NCI-H146 (cell line): ENCODE measurements at regions not wholly inside any gene's neighbourhood (a gene's known extent, or its start where the extent isn't known, plus 50 kb on each side); places are given as distances from the start of the nearest gene placed in this dataset.

Source experiments
- DNase-seq: peaks from one replicate; lab custom pipeline; 2025; lab: John Stamatoyannopoulos, UW

DNA sequence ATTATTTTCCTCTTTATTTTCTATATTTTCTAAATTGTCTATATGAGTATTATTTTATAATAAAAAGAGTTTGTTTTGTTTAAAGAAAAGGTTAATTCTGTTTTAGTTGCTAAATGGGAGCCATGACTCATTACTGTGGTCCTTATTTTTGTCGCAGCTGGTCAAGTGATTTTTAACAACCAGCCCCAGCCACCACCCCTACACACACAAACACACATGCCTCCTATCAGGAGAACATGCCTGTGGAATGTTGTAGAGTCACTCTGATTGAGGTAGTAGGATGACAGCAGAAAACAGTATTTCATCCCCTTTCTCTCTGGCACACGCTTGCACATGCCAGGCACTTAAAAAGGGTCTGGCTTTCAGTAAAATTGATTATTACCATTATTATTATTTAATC, 68.6 kb upstream of the GDF10 start:
- no peak for DNase-seq

DNA sequence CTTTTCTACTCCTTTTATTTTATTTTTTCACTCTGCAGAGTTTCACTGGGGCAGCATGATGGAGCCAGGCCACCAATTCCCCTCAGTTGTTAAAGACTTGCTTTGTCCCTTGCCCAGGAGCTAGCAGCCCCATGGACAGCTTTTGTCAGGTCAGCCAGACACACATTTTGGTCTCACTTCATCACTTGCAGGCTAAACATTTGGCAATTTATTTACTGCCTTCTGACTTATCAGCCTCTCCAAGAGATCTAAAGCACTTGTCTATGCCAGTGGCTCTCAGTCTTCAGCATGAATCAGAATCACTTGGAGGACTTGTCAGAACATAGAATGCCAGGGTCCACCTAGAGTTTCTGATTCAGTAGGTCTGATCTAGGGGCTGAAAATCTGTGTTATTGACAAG, 66.4 kb upstream of the GDF10 start:
- no peak for DNase-seq

DNA sequence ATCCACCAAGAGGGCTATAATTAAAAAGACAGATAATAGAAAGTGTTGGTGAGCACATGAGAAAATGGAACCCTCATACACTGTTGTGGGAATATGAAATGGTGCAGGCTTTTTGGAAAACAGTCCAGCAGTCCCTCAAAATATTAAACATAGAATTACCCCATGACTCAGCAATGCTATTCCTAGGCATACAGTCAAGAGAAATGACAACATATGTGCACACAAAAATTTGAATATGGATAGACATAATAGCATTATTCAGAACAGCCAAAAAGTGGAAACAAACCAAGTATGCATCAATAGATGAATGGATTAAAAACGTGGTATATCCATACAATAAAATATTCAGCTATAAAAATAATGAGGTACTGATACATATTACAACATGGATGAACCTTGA, 64.5 kb upstream of the GDF10 start:
- no peak for DNase-seq

DNA sequence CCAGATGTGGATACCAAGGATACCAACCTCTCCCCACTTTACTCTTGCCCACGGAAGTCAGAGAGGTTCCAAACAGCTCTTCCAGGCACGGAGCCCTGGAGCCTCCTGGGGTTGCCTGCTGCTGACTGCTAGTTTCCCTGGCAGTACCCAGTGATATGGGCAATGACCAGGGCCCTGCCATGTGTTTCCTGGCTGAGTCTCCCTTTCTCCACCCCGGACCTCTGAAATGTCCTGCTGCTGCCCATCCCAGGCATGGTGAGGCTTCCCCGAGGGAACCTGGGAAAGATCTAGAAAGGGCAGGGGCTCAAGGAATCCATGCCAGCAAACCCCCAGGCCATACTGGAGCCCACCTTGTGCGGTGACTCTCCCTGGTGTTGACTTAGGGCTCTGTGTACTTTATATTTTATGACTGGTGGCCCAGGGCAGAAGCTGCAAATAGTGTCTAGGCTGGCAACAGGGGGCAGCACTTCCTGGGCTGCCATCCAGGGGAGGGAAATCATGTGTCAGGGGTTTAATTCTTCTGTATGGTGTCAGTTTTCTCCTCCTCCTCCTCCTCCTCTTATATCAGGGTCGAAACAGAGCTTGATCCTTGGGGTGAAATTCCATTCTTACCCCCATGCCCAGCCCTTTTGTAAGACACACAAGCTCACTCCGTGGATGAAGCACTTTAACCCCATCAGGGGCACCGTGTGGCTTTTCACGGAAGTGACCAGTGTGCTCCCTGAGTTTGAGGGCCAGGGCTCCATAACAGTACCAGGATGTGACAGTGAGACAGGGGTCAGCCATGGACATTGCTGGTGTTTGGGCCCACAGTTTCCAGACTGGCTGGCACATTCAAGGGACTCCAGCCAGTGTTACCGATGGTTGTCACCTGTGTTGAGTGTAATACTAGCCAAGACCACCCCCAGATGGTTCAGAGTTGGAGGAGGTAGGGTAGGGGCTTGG, 62.4 kb upstream of the GDF10 start:
- DNase-seq, result no peak

DNA sequence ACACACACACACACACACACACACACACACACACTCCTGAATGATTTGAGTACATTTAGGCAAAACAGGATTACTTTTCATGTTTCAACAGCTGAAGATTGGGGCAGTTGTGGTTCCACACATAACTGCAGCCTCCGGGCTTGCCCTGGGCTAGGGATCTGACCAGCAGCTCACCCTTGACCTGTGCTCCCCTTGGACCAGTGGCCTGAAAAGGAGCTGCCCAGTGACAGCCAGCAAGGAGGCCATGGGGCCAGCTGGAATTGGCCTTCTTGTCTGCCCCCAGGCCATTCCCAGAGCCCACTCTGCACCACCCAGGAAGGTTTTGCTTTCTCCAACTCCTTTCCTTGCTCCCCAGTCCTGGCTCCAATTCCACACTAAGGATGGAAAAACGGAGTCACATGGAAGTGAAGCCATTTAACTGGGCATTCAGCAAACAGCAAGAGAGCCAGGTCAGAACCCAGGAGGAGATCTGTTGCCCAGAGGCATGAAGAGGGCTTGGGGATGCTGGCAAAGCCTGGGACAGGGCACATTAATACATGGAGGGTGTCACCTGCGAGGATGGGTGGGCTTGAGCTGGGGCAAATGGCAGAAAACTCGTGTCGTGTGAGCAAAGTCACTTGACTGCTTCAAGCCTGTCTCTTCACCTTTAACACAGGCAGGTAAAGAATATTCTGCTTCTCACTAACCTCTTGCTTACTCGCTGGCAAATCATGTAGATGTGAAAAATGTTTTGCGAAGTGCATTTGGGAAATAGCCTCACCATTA, 61.5 kb upstream of the GDF10 start:
- DNase-seq, result no peak

DNA sequence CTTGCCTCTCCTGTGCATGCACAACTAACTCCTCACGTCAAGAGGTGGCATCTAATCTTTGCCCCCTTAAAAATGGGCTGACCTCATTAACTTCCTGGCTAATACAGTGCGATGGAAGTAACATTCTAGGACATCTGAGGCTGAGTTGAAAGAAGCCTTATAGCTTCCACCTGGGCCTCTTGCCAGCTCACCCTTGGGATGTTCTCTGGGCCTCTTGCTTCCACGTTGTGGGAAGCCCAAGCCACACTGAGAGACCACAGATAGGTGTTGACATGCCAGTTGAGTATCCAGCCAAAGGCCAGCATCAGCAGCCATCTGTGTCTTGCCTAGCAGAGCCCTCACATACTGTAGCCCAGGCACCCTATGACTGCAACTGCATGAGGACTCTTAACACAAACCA, 60.8 kb upstream of the GDF10 start:
- no peak for DNase-seq

DNA sequence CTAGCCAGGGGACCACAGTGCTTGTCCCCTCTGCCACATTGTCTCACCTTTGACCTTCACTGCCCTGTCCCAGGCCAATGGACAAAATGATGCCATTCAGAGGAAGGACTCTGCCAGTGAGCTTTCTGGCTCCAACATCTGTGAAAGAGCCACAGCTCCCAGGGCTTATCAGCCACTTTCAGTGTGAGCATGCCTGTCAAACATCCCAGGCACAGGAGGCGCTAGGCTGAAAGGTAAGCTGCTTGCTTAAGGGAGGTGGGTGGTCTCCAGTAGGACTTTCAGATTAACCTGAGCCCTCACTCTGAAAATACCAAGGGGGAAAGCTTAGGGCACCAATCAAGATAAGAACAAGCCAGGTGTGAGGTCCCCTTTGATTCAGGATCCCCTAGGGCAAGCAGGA, 59.8 kb upstream of the GDF10 start:
- no peak for DNase-seq

DNA sequence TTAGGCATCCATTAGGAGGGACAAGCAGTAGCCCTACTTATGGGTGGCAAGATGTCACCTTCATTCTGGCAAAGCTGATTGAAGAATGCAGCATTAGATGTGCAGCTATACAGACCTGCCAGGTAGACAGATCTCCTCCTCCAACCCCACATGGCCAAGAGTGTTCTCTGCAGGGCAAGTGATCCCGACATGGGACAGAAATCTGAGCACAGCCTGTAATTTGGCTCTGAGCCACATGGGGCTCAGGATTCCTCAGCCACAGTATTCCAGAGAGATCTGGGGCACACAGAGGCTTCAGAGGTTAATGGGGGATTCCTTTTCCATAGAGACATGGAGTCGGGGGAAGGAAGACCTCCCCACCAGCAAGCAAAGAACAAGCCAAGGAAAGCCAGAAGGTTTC, 58.7 kb upstream of the GDF10 start:
- no peak for DNase-seq

DNA sequence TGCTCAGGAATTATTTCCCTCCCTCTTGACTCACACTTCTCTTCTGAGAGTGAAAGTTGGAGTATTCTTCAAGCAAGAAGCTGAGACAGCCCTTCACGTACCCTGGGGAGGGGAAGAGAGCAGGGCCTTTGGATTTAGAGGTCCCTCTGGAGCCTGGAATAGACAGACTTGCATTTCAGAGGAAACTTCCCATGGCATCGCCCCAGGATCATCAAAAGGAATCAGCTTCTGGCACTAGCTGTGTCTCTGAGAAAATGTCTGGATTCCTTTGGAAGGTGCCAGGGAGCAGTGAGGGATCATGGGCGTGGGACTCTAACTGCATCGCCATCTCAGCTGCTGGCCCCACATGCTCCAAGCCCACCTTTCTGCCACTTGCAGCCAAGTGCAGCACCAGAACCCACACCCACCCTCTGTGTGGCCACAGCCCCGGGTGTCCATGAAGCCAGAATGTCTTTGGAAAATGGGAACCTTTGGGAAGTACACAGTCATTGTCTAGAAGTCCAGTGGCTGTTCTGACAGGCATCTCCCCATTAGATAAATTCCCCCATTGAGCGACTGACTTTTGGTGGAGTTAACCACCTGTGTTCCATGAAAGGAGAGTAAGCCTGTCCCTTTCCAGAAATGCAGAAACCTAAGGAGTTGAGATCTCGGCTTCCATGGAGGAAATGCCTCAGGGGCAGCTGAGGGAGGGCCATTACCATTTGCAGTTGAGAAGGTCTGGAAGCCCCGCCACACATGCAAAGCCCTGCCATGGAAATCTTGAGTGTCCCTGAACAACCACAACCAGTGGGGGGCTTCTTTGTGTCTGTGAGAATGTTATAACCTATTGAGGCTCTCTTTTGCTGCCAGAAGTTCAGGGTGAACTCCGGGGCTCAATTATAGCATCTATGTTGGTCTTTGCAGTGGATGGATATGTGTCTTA, 57.8 kb upstream of the GDF10 start:
- DNase-seq, result no peak

DNA sequence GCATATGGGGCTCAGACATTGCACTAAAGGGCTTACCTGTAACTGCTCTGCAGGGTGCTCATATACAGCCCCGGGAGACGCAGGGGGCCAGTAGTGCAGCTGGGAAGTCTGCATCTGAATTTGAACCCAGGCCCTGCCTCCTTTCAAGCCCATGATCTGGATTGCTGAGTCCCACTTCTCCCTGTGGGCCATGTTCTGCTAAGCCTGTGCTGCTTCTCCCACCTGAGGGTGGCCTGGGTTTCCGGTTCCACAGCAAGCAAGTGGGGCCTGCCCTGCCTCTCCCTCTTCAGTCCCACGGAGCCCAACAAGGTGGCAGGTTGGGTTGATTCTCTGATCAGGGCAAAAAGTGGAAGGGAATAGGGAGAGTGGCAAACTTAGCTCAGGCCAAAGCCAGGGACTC, 56.6 kb upstream of the GDF10 start:
- no peak for DNase-seq

DNA sequence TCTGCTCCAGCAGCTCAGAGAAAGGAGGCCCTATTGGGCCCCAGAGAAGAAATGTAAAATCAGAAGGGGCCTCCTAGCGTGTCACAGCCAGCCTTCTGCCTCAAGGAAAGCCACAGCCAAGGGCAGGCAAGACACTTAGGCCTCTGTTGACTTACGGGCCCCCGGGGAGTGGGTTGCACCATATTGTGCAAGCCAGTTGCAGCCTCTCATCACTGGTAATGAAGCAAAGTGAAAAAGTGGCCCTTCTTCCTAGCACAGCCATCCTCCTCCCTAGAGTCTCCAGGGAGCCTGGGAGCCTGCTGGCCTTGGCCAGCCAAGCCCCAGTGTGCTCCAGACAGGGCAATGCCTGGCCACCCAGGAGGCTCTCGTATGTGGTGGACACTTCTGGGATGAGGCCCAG, 56.2 kb upstream of the GDF10 start:
- DNase-seq, result no peak

DNA sequence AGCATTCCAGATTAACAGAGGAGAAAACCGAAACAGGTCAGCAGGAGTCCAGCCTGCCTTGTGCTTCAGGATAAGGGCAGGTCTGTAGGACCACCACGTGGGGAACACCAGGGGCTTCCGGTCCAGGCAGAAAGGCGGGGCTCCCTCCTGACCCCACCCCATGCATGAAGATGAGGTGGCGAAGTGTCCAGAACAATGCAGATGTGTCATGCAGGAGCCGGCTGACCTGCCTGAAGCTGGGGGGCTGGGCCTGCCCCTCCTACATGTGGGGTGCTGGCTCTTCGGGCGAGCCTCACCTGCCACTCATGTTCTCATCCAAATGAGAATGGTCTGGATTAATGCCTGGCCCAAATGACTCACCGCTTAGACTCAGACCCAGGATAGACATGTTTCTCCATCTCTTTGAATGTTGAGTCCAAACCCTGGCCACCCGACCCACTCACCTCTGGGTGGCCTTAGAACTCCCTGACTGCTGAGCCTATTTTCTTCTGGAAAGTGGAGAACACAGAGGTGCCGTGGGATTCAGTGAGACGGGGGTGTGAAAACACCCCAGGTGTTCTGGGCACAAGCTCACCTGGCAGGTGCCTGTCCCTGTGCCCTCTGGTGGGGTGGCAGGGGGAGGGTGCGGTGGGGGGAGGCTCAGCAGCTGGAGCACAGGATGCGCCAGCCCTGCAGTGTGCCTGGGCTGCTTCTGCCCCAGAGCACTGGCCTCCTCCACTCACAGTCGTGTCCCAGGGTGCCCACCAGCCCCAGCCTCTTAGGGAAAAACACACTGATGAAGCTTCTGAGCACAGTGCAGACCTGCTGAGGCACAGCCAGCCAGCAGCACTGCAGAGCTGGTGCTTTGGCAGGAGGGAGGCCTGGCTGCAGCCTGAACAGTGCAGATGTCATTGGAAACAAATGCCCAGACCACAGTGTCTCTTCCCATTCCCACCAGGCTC, 55.2 kb upstream of the GDF10 start:
- DNase-seq, result no peak

DNA sequence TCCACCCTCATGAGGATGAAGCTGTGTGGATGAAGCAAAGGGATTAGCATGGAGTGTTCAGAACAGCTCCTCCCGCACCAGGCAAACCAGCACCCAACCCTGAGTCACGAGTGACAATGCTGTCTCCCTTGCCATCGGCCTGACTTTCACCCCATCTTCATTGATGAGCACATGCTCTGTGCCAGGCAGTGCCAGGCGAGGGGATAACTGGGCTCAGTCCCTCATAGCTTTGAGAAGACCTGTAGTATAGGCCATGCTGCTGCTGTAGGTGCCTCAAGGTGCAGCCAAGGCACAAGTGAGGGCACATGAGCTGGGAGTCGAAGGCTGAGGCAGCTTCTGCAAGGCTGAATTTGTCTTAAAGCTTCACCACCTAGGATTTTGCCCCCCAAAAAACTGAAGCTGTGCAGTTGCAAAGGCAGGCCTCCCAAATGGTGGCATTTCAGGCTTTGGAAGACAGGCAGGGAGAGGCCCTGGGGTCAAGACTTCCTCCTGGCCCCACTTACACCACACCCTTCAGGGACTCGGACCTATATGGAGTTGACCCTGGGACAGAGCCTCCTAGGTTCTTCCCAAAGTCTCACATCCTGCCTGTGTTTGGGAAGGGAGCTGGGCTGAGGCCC, 54.2 kb upstream of the GDF10 start:
- no peak for DNase-seq

DNA sequence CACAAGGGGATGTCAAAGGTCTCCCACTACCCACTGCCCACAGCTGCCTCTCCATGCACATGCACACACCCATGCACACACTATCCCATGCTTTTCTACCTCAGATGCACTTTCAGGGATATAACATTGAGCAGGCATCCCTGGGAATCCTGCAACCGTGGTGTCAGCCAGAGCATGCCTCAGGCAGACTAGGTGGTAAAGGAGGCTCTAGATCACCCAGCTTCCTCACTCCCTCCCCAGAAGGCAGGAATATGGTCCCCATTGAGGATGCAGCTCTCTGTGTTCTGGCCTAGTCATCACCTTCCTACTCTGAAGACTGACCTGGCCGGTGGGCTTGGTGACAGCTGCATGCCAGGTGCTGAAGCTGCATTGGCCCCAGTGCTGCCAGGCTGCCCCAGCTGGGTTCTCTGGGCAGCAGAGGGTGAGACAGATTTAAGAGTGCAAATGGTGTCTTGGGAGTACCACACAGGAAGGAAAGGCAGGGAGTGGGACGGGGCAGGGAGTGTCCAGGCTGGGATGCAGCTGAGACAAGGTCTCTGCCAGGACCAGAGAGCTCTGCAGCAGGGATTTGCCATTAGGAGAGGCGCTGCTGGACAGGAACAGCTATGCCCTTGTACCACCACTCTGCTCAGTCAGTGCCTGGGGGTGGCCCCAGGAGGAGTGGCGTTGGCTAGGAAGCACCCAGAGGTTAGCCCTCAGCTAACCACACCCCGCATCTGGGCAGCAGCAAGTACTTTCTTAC, 53.4 kb upstream of the GDF10 start:
- DNase-seq, result no peak

DNA sequence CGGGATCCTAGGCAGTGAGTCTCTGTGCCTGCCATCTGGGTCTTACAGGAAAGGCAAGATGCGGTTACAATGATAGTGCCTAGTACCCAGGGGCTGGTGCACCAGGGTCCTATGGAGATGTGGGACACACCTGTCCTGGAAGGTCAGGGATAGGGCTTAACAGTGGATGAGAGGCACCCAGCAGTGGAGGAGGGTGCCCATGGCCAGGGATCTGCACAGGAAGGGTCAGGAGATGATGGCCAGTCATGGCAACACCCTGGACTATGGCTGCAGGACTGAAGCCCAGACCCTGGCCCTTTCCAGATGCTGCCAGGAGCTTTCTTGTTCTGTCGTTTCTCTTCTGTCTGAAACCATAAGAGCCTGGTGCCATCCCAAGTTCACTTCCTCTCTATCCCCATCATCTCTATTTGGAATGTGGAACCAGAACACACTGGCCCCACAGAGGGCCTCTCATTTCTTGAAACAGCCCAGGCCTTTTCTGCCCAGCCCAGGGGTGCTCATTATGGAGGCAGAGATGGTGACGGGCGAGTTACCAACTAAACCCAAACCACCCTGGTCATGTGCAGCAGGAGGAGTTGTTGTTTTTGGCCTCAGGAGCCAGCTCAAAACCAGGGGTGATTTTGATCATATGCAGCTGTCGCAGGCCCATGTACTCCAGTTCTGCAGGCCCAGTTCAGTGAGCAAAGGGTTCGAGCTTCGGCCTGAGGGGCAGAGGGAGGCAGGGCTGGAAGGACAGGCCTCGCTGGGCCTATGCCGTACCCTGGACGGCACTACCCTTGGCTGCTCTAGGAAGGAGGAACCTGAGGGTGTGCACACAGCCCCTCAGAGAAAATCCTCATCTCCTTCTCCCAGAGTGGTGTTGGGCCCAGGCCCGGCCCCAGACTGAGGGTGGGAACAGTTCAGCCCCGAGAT, 52.6 kb upstream of the GDF10 start:
- DNase-seq, result no peak

DNA sequence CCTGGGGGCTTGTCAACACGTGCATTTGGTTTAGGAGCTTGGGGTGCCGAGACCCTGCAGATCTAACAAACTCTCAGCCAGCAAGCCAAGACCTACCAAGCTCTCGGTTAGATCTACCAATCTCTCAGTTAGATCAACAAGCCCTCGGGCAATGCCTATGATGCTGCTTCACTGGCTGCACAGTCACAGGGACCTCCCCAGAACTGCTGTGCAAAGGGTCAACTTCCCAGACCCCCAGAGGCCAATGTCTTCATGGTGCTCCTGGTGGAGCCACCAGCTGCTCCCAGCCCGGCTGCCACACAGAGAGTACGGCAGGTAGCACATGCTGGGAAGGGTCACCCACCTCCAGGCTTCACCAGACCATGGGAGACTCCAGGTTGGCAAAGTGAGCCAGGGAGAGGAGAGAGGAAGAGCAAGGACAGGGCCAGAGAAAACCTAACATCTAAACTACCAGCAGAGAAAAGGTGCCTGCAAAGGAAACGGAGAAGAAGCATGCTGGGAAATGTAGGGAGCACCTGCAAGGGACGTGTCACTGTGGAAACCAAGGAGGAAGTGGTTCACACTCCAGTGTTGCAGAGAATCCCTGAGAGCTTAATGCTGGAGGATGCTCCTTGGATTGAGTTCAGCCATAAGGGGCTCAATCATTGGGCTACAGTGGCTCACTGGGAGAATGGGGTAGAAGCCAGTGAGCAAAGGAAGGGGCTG, 51.5 kb upstream of the GDF10 start:
- no peak for DNase-seq

DNA sequence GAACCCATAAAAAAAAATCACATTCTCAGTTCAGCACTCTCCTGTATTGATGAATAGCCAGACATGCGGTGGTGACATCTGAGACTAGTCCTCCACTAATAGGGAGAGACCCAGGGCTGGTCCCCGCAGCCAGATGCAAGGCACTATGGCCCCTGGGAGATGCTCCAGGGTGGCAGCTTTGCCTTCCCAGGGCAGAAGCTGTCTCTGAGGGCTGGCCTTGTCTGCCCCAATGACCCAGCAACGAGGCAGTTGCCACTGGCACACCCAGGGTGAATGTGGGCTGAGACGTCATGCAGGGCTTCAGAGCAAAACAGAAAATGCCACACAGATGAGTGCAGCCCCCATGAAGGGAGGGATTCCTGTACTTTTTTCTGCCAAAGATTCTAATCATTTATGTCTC, 50.1 kb upstream of the GDF10 start:
- no peak for DNase-seq
